ENCODE measurements at regions not wholly inside any gene's neighbourhood (a gene's known extent, or its start where the extent isn't known, plus 50 kb on each side); places are given as distances from the start of the nearest gene placed in this dataset.
"Not testable (repeated sequence)": the region's sequence is repeated elsewhere in the genome, so short reads cannot be mapped to it uniquely, and the experiment has no call there.

DNA sequence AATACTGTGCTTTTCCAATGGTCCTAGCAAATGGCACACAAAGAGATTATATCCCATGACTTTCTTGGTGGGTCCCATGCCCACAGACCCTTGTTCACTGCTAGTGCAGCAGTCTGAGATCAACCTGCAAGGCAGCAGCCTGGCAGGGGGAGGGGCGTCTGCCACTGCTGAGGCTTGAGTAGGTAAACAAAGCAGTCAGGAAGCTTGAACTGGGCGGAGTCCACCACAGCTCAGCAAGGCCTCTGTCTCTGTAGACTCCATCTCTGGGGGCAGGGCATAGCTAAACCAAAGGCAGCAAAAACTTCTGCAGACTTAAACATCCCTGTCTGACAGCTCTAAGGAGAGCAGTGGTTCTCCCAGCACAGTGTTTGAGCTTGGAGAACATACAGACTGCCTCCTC lies 82.9 kb downstream of the ZNF737 start:
- no peak for DNase-seq (ENCODE audit: low read depth)

- DNase-seq (ENCODE audit: low read depth), result no peak
Measured at GRCh38 chr19:20481736-20482135, 83.8 kb downstream of the ZNF737 start.

DNA sequence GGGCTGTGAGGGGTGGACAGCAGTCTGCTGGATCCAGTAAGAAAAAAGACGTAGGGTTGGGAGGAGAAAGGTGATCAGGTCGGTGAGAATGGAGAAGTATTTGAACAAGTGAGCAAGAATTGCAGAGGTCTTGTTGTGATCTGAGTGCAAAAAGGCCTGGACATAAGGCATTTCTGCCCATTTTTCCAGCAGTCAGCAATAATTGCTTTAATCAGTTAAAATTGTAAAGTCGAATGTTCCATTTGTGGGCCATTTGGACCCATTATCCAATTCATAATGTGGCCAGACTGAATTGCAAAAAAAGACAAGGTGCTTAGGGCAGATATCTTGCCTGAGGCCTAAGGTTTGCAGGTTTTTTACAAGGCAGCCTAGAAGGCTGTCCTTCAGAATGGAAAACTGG lies 86.1 kb downstream of the ZNF737 start:
- DNase-seq (ENCODE audit: low read depth), result no peak

GRCh38 chr19:20478936-20479335 lies 86.6 kb downstream of the ZNF737 start:
- DNase-seq (ENCODE audit: low read depth), result no peak

DNA sequence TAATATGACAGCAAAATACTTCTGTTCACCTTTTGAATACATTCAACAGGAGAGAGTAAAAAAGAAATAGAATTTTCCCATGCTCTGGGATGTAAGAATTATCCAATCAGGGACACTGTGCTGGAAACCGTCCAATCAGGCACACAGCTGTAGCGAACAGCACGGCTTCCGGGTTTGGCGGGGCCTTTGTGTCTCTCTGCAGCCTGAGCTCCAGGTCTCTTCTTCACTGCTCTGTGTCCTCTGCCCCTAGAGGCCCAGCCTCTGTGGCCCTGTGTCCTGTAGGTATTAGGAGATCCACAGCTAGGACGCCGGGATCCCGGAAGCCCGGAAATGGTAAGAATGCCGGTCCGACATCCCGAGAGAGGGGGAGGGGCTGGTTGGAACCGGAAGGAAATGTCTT lies 92.7 kb downstream of the ZNF737 start:
- DNase-seq (ENCODE audit: low read depth), result no peak

GRCh38 chr19:20471431-20471830 lies 94.2 kb downstream of the ZNF737 start:
- DNase-seq (ENCODE audit: low read depth), result no peak

DNA sequence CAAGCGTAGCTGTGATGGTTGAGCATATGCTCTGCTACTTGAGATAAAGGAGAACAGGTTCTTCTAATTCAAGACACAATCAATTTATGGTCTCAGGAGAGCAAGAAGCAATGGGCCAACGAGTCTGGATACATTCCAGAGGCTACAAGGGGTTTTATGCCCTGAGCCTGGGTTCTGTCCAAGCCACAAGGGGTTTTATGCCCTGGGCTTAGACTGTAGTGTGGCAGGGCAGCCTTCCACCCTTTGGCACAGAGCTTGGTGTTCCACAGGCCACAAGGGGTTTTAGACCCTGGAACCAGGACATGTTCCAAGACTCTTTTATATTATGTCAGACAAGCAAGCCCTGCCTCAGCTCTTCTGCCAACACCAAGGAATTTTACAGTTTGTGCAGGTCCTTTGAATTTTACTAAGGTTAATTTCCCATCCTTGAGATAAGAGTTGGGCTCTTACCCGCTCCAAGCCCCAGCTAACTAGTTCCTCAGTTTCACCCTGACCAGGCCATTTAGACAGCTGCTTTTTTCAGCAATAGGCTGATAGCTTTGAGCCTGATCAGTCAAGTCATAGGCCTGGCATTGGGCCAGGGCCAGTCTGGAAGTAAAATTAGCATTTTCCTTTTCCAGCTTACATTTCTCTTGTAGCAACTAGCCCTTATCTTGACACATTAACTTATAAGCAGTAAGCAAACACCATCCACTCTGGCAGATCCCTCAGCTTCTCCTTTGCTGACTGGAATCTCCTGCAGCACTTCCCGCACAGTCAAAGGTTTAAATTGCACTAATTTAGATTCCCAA lies 95.0 kb downstream of the ZNF737 start:
- DNase-seq (ENCODE audit: low read depth), result no peak

GRCh38 chr19:20466638-20466990 lies 99.0 kb downstream of the ZNF737 start:
- not testable (repeated sequence) for DNase-seq (ENCODE audit: low read depth)

DNA sequence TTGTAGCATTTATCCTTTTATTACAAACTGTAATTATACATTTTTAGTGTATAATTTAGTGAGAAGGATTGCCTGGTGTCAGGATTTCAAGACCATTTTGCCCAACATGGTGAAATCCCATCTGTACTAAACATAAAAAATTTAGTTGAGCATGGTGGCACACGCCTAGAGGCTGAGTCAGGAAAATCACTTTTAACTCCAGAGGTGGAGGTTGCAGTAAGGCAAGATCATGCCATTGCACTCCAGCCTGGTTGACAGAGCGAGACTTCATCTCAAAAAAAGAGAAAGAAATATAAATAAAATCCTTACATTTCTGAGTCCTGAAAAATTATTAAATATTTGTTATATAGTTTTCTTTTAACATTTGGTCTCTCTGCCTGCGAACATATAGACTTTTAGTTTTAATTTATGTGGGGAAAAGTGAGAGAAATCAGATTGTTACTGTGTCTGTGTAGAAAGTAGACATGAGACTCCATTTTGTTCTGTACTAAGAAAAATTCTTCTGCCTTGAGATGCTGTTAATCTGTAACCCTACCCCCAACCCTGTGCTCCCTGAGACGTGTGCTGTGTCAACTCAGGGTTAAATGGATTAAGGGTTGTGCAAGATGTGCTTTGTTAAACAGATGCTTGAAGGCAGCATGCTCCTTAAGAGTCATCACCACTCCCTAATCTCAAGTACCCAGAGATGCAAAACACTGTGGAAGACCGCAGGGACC lies 99.5 kb downstream of the ZNF737 start:
- not testable (repeated sequence) for DNase-seq (ENCODE audit: low read depth)

DNA sequence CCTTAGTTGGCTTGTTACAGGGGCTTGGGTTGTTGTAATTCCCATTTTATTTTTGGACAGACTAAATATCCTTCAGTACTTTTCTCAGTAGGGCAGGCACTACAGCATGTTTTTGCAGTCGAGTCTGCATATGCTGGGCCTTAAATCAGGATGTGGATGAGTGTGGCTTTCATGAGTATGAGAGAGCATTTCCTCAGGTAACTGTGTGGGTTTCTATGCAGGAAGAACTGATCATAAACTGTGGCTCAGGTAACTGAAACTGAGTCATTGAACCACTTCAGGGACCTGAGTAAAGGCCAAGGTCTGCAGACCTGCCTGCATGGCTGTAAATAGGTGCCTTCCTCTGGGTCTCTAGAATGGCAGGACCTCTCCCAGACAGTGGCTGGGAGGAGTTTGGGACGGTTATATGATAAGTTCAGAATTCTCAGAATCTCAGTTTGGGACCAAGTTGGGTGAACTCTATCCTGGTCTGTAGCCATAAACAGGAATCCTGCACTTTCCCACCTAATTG lies 112.1 kb downstream of the ZNF737 start:
- DNase-seq (ENCODE audit: low read depth), result no peak

- DNase-seq (ENCODE audit: low read depth), result no peak
Measured at GRCh38 chr19:20444202-20444885, 121.2 kb downstream of the ZNF737 start.

GRCh38 chr19:20432266-20432842 lies 133.2 kb downstream of the ZNF737 start:
- not testable (repeated sequence) for DNase-seq (ENCODE audit: low read depth)

GRCh38 chr19:20431826-20432225 lies 133.8 kb downstream of the ZNF737 start:
- DNase-seq (ENCODE audit: low read depth), result no peak

DNA sequence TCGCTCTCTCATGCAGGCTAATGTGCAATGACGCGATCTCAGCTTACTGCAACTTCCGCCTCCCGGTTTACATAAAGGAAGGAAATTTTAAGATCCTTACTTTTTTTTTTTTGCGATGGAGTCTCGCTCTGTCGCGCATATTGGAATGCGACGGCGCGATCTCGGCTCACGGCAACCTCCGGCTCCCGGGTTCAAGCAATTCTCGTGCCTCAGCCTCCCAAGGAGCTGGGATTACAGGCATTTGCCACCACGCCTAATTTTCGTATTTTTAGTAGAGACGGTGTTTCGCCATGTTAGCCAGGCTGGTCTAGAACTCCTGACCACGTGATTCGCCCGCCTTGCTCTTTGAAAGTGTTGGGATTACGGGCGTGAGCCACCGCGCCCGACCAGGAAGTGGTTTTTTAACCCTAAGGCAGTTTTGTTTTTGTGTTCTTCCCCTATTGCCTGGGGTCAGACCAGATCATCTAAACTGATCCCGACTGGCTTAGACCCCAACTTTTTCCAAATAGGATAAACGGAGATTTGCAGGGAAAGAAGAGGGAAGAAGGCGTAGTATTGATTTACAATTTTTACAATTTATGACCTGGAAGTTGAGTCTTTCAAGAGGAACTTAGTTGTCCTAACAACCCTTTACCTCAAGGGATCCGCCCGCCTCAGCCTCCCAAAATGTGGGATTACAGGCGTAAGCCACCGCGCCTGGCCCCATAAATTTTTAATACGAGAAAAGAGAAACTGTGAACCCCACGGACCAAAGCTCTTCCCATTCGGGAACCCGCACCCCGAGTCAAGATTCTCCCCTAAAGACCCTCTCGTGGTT lies 142.0 kb downstream of the ZNF737 start:
- DNase-seq (ENCODE audit: low read depth), result peak; percentile 6

DNA sequence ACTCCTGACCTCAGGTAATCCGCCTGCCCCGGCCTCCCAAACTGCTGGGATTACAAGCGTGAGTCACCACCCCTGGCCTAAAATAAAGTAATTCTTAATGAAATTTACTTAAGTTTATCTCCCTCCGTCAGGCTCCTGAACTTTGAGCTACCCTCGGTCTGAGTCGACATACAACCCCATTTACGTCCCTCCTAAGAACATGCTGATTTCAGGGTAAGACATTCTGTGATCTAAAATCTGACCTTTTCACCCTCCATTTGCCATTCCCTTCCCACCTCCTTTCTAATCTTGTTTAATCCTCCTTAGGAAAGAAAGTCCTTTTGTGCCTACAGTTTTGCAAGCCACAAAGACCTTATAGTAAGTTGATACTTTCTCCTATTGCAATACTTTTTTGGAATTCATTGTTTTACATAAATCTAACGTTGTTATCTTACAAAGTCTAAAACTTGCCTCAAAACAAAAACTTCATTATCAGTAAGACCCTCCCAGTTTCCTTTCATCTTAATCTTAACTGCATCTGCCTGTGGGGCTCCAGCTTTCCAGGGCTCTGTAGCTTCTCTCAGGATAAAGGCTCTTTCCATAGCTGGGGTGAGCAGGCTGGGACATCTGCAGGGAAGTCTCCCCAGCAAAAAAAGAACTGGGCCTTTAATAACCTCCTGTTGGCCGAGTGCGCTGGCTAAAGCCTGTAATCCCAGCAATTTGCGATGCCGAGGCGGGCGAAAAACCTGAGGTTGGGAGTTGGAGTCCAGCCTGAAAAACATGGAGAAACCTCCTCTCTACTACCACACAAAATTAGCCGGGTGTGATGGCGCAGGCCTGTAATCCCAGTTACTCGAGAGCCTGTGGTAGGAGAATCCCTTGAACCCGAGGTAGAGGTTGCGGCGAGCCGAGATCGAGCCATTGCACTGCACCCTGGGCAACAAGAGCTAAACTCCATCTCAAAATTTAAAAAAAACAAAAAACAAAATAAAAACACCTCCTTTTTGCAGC lies 143.1 kb downstream of the ZNF737 start:
- DNase-seq (ENCODE audit: low read depth), result no peak

- DNase-seq (ENCODE audit: low read depth), result no peak
Measured at GRCh38 chr19:20416661-20417060, 148.9 kb downstream of the ZNF737 start.

GRCh38 chr19:20414120-20414519 lies 151.5 kb downstream of the ZNF737 start:
- no peak for DNase-seq (ENCODE audit: low read depth)

- DNase-seq (ENCODE audit: low read depth), result no peak
Measured at GRCh38 chr19:20413705-20414104, 151.9 kb downstream of the ZNF737 start.

DNA sequence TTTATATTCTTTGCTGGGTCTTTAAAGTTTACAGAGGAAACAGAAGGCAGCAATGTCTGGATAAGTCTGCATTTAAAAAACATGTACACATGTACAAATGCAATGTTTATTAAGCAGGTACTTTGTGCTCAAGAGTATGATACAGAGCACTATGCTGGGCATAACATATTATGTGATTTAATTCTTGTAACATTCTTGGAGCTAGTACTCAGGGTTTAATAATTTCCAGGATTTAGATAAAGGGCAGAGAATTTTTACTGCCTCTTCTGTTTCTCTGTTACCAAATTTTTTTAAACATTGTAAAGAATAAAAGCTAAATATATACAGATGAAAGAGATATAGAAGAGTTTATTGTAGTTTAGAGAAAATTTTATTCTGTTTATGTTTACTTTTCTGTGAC lies 152.7 kb downstream of the ZNF737 start:
- no peak for DNase-seq (ENCODE audit: low read depth)

DNA sequence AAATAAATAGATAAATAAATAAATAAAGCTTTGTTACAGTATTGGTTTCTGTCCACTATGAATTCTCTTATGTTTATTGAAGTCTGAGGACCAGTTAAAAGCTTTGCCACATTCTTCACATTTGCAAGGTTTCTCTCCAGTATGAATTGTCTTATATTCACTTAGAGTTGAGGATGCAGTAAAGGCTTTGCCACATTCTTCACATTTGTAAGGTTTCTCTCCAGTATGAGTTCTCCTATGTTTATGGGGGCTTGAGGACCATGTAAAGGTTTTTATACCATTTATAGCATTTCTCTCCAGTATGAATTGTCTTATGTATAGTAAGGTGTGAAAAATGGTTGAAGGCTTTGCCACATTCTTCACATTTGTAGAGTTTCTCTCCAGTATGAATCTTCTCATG lies 168.3 kb downstream of the ZNF737 start:
- DNase-seq (ENCODE audit: low read depth), result no peak

All from stimulated activated CD8-positive, alpha-beta memory T cell treated with anti-CD3 and anti-CD28 coated beads, Interleukin-4, amount 100 ng/mL, for 24 hours (primary cell).